ENCODE measurements at regions not wholly inside any gene's neighbourhood (a gene's known extent, or its start where the extent isn't known, plus 50 kb on each side); places are given as distances from the start of the nearest gene placed in this dataset.

DNA sequence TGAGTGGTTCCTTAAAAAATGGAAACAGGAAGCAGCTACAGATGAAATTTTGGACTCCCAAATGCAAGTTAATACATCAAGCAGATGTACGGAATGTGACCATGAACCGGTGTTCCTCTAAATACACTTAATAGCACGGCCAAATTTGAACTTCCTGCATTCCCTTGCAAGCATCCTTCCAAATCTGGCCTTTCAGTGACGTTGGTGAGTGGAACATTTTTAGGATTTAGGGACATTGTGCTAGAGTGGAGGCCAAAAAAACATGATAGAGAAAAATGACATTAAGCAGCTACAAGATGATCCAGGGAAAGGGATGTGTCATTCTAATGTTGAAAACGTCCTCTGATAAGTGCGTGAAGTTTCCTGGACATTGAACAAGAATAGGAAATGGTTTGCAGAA, 62.1 kb downstream of the CTAGE1 start:
- Mint-ChIP-seq H3K27me3 (peaks cover 10% of the 10 kb centered on the region), H3K9me3 (no peaks in the 10 kb centered on the region), H3K27ac (no peak overlapping the region), H3K4me1 (ENCODE audit: low read depth) (no peaks in the 10 kb centered on the region), H3K4me3 (no peak overlapping the region), H3K36me3 (ENCODE audit: low read depth) (no peaks in the 10 kb centered on the region)
- intact Hi-C loops (cut with micrococcal nuclease), result no loop called here

DNA sequence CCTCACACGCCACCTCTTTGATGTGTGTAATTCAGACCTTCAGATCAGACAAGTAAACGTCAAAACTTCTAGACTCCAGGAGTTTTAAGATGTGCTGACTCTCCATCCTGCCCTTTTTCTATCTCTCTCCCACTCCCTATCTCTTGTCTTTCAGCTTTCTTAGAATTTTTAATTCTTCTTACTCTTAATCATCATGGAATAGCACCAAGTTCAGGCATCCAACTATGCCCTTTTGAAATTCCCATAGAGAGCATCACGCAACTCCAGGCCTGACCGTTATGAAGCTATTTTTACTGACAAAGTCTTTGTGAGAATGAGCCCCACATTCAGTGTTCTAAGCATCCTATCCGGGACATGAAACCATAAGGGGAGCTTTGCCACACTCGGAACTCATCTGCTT, 62.6 kb downstream of the CTAGE1 start:
- Mint-ChIP-seq H3K9me3 (no peaks in the 10 kb centered on the region), H3K36me3 (ENCODE audit: low read depth) (no peaks in the 10 kb centered on the region), H3K27me3 (peaks cover 14% of the 10 kb centered on the region), H3K4me3 (no peak overlapping the region), H3K4me1 (ENCODE audit: low read depth) (no peaks in the 10 kb centered on the region), H3K27ac (no peak overlapping the region)
- intact Hi-C loops (cut with micrococcal nuclease), result no loop called here

DNA sequence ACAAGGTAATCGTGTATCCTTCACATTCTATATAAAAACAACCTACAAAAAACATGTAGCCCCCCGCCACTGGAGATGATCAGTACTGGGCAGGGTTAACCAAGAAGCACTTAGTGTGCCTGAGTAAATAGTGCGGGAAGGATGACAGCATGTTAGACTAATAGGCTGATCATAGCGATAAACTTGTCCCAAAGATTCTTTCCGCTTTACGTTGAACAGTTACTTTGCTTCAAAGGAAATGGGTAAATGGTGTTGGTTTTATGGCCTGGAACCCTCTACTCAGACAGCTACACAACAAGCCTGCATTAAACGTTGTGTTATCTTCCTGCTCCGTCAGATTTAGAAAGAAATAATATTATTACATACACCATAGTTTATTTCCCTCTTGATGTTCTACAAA, 67.7 kb downstream of the CTAGE1 start:
- intact Hi-C loops (cut with micrococcal nuclease), result no loop called here
- H3K36me3 Mint-ChIP-seq (ENCODE audit: low read depth), result no peaks in the 10 kb centered on the region
- peaks cover 57% of the 10 kb centered on the region for H3K27me3 Mint-ChIP-seq
- no peak overlapping the region for H3K27ac Mint-ChIP-seq
- H3K4me3 Mint-ChIP-seq, result no peak overlapping the region
- no peaks in the 10 kb centered on the region for H3K9me3 Mint-ChIP-seq
- H3K4me1 Mint-ChIP-seq (ENCODE audit: low read depth), result no peaks in the 10 kb centered on the region

DNA sequence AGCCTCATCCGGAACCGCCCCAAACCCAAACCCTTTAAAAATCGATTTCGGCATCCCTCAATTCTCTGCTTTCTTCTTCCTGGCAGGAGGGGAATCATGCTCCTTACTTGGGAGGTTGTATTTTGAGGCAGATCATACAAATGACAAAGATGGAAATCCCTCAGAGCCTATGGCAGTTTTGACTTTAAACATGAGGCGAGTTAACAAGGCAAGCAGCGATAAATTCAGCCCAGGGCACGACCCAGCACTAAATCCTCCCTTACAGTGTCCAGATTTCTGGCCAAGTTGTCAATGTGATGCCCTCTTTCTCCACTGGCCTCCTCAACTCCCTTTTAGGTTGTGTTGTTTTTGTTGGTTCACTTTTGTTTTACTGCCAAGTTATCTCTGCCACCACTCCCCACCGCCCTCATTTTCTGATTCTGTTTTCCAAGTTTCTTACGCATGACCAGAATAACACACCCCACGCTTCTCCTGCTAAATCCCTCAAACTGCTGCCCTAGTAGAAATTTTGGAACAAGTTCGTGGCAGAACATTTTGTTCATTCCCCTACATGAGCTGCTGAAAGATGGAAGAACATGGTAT, 68.3 kb downstream of the CTAGE1 start:
- H3K9me3 Mint-ChIP-seq, result no peaks in the 10 kb centered on the region
- no peaks in the 10 kb centered on the region for H3K4me1 Mint-ChIP-seq (ENCODE audit: low read depth)
- H3K27me3 Mint-ChIP-seq, result peaks cover 57% of the 10 kb centered on the region
- H3K36me3 Mint-ChIP-seq (ENCODE audit: low read depth), result no peaks in the 10 kb centered on the region
- H3K27ac Mint-ChIP-seq, result no peak overlapping the region
- intact Hi-C loops (cut with micrococcal nuclease), result no loop called here
- H3K4me3 Mint-ChIP-seq, result no peak overlapping the region

DNA sequence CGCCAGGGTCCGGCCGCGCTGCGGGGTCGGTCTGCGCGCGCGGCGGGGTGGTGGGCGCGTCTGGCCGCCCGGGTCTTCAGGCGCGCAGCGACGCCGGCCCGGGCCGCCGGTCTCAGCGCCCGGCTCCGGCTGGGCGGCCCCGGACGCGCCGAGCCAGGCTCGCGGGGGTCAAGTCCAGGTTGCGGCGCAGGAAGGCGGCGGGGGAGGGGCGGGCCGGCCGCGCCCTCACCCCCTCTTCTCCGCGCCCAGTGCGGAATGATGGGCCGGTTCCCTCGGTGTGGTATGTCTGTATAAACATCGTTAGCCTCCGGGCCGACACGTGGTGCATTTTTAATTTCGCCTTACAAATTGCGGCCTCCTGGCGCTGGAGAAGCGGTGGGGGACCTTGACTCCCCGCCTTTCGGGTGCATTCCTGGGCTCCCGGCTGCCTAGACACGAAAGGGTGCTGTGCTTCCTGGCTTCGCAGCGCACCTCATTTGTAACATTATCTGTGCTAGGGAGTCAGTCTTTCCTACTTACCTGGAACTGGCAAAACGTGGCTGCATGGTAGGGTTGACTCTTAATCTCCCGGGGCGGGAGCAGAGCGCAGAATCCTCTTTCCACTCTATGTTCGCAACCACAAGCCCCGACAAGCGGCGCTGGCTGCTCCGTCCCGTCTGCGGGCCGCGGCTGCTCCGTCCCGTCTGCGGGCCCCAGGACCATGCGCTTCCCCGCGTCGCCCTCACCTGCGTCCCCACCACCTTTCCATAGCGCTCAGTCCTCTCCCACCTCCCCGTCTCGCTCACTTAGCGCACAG, 69.0 kb downstream of the CTAGE1 start:
- intact Hi-C loops (cut with micrococcal nuclease), result no loop called here
- Mint-ChIP-seq H3K9me3 (no peaks in the 10 kb centered on the region), H3K27me3 (peaks cover 63% of the 10 kb centered on the region), H3K27ac (no peak overlapping the region), H3K36me3 (ENCODE audit: low read depth) (no peaks in the 10 kb centered on the region), H3K4me3 (no peak overlapping the region), H3K4me1 (ENCODE audit: low read depth) (no peaks in the 10 kb centered on the region)

DNA sequence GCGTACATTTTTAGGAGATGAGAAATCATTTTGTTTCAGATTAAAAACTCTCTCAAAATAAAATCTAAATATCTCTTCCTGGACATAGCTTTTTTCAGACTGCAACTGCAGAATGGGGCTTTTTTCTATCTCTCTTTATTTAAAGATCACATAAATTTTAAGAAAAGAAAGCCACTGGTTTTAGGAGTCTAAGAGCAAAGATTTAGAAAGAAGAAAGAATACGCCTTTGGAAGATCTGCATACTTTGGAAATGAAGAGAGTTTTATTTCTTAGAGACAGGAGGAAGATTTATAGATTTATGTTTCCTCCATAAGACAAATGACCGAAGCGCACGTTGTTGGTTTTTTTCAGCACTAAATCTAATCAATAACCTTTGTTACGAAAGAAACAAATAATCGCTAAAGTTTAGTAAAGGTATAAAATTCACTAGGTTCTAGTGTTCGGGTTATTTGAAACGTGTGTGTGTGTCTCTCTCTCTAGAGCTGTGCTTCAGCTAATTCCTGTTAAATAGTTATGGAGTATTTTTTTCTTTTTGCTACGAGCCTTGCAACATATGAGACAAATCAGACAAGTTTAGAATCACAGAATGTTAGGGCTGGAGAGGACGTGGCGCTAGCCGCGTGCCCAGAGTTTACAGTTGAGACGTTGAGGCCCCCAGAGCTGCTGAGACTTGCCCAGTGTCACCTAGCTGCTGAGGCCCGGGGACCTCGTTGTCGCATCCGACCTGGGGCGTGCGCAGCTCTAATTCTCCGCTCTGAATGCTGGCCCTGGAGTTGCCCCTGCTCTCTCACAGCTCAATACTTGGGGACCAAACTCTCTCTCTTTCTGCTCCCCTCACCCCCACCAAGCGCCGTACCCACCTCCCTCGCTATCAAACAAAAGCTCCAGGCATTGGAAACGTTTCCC, 69.9 kb downstream of the CTAGE1 start:
- no peak overlapping the region for H3K27ac Mint-ChIP-seq
- no peak overlapping the region for H3K4me3 Mint-ChIP-seq
- H3K9me3 Mint-ChIP-seq, result no peaks in the 10 kb centered on the region
- H3K4me1 Mint-ChIP-seq (ENCODE audit: low read depth), result no peaks in the 10 kb centered on the region
- peaks cover 65% of the 10 kb centered on the region for H3K27me3 Mint-ChIP-seq
- intact Hi-C loops (cut with micrococcal nuclease), result no loop called here
- no peaks in the 10 kb centered on the region for H3K36me3 Mint-ChIP-seq (ENCODE audit: low read depth)

DNA sequence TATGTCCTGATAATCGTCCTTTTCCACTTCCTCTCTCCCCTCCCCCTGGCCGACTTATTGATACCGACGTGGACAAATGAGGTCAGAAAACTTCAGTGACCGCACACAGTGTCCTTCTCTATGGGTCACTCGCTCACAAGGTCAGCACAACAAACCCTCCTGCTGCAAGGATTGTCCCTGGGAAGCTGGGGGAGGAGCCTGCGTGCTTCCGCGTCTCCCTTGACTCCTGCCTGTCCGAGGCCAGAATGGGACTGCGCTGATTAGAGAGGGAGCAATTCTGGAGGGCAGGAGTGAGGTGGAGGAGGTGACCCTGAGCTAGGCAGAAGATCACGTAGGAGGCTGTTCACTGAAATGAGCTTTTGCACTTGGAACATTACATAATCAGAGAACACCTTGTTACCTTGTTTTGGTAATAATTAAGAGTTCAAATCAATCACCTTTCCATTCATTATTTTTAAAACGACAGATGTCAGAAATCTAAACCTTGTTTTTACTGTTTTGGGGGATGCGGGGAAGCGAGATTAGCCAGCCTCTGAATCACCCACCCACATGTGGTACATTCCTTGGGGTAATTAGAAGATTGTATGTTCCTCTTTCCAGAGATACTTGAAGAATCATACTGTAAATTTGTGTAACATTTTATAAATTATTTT, 70.6 kb downstream of the CTAGE1 start:
- peaks cover 64% of the 10 kb centered on the region for H3K27me3 Mint-ChIP-seq

DNA sequence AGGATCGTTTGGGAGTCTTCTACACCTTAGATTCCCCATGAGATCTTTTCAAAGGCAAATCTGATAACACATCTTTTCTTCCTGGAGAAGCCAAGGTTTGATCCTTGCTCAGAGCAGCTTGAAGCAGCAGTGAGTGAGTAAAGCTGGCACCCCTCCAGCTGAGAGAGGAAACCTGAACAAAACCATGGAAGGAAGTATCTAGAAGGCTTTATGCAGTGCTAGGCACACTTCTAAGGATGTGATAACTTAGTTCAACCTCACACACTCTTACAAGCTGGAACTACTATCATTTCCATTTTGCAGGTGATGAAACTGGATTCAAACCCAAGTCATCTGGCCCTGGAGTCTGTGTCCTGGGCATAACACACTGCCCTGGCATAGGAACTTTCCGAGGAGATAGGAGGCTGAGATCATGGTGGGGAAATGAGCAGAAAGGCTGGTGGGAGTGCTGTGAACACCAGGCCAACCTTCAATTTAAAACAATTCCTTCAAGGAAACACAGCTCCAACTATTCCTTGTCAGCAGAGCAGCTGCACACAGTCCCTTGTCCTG, 71.2 kb downstream of the CTAGE1 start:
- intact Hi-C loops (cut with micrococcal nuclease), result no loop called here
- Mint-ChIP-seq H3K4me3 (no peak overlapping the region), H3K27ac (no peak overlapping the region), H3K9me3 (no peaks in the 10 kb centered on the region), H3K27me3 (peaks cover 63% of the 10 kb centered on the region), H3K4me1 (ENCODE audit: low read depth) (no peaks in the 10 kb centered on the region), H3K36me3 (ENCODE audit: low read depth) (no peaks in the 10 kb centered on the region)

More for the DNA sequence above, 70.6 kb downstream of the CTAGE1 start:
- intact Hi-C loops (cut with micrococcal nuclease), result no loop called here
- H3K4me1 Mint-ChIP-seq (ENCODE audit: low read depth), result no peaks in the 10 kb centered on the region
- no peak overlapping the region for H3K4me3 Mint-ChIP-seq
- no peaks in the 10 kb centered on the region for H3K36me3 Mint-ChIP-seq (ENCODE audit: low read depth)
- no peak overlapping the region for H3K27ac Mint-ChIP-seq
- no peaks in the 10 kb centered on the region for H3K9me3 Mint-ChIP-seq

DNA sequence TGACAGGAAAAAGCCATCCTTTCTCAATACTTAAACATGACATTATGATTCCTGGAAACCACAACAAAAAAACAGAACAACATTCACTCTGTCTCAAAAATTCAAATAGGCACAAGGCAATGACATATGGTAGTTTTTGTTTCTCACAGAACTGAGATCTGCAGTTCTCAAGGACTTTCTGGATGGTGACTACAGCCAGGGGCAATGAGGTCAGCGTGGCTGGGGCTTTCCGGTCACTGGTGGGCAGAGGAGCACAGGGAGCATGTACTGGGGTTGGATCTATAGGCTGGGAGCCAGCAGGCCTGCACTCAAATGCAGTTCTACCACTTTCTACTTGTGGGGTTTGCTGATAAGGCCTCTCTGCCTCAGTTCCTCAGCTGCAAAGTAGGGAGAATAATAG, 72.0 kb downstream of the CTAGE1 start:
- Mint-ChIP-seq H3K4me1 (ENCODE audit: low read depth) (no peaks in the 10 kb centered on the region), H3K4me3 (no peak overlapping the region), H3K9me3 (no peaks in the 10 kb centered on the region), H3K27ac (no peak overlapping the region), H3K36me3 (ENCODE audit: low read depth) (no peaks in the 10 kb centered on the region), H3K27me3 (peaks cover 61% of the 10 kb centered on the region)
- intact Hi-C loops (cut with micrococcal nuclease), result no loop called here

DNA sequence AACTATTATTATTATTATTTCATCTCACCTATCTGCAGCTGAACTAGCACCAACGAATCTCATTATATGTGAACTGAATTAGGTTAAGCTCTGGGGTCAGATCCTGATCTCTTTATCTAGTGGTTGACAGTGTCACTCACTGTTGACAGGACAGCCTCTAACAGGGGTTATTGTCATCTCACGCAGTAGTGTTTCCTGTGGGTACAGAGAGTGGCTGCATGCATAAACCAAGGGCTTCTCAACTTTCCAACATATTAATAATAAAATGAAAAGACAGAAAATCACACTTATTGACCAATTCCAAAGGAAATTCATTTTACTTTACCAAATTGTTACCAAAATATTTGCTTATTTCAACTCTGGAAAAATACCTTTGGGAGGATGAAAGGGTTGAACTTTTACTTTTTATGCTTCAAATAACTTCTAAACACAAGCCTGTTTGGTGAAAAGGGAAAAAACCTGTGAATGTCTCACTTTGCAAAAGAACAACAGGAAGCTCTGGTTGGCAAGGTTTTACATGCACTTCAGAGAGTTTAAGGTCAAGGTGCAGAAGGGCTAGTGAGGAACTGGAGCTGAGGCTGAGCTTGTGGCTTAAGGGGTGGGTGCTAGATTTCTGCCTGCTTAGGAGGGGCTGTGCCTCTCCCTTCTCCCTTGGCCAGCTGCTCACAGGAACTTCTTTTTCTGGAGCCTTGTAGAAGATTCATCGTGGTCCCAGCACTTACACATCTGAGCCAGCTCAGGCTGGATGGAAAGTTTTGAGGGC, 72.6 kb downstream of the CTAGE1 start:
- no peak overlapping the region for H3K27ac Mint-ChIP-seq
- H3K4me1 Mint-ChIP-seq (ENCODE audit: low read depth), result no peaks in the 10 kb centered on the region
- no peak overlapping the region for H3K4me3 Mint-ChIP-seq
- H3K36me3 Mint-ChIP-seq (ENCODE audit: low read depth), result no peaks in the 10 kb centered on the region
- intact Hi-C loops (cut with micrococcal nuclease), result no loop called here
- no peaks in the 10 kb centered on the region for H3K9me3 Mint-ChIP-seq
- H3K27me3 Mint-ChIP-seq, result peaks cover 56% of the 10 kb centered on the region

DNA sequence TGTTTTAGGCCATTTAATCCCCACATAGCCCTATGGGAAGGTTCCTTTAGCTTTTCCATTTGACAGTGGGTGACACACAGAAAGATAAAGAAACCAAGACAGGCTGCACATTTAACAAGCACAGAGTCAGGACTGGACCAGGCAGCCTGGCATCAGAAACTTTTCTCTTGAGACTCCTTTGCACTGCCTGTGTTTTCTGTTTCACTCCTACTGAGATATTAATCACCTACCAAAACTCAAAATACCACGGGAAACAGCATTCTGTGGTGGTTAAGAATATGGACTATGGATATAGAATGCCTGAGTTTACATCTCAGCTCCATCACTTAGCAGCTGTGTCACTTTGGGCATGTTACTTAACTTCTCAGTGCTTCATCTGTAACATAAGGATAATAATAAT, 73.3 kb downstream of the CTAGE1 start:
- H3K4me1 Mint-ChIP-seq (ENCODE audit: low read depth), result no peaks in the 10 kb centered on the region
- H3K27ac Mint-ChIP-seq, result no peak overlapping the region
- H3K9me3 Mint-ChIP-seq, result no peaks in the 10 kb centered on the region
- H3K27me3 Mint-ChIP-seq, result peaks cover 50% of the 10 kb centered on the region
- H3K4me3 Mint-ChIP-seq, result no peak overlapping the region
- intact Hi-C loops (cut with micrococcal nuclease), result no loop called here
- H3K36me3 Mint-ChIP-seq (ENCODE audit: low read depth), result no peaks in the 10 kb centered on the region

DNA sequence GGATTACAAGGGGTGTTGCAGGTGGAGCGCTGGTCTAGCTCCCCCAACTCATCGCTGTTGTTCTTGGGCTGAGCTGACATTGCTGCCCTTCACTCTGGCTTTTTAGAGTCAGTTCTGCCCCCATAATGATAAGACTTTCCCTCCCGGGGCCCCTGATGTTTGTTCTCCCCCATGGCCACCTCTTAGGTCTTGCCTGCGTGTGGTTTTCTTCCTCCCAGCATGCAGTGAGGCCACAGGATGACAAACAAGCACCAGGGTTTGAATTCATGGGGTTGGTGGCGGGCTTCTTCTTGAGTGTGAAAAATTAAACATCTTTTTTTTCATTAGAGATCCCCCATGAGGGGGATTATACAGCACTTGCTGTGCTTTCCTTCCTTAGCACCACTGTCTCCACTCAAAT, 74.1 kb downstream of the CTAGE1 start:
- intact Hi-C loops (cut with micrococcal nuclease), result no loop called here
- Mint-ChIP-seq H3K9me3 (no peaks in the 10 kb centered on the region), H3K36me3 (ENCODE audit: low read depth) (no peaks in the 10 kb centered on the region), H3K27ac (no peak overlapping the region), H3K4me3 (no peak overlapping the region), H3K27me3 (peaks cover 45% of the 10 kb centered on the region), H3K4me1 (ENCODE audit: low read depth) (no peaks in the 10 kb centered on the region)

DNA sequence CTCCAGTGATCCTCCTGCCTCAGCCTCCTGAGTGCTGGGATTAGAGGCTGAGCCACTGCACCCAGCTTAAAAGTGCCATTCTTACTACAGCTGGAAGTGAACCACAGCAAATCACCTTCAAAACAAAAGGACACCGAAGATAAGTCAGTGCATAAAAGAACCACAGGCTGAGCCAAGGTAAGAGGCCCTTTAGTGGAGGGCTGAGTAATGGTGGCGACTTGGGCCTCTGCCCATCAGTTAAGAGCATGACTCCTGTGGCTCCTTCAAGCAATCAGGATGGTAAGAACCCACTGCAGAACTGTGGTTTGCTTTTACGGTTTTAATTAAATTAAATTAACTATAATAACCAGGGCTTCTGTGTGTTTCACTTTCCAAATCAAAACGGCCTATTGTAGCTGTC, 75.1 kb downstream of the CTAGE1 start:
- intact Hi-C loops (cut with micrococcal nuclease), result no loop called here
- Mint-ChIP-seq H3K27ac (no peak overlapping the region), H3K4me1 (ENCODE audit: low read depth) (no peaks in the 10 kb centered on the region), H3K9me3 (no peaks in the 10 kb centered on the region), H3K36me3 (ENCODE audit: low read depth) (no peaks in the 10 kb centered on the region), H3K27me3 (peaks cover 37% of the 10 kb centered on the region), H3K4me3 (no peak overlapping the region)
